ENCODE measurements at regions not wholly inside any gene's neighbourhood (a gene's known extent, or its start where the extent isn't known, plus 50 kb on each side); places are given as distances from the start of the nearest gene placed in this dataset.
"Not testable (repeated sequence)": the region's sequence is repeated elsewhere in the genome, so short reads cannot be mapped to it uniquely, and the experiment has no call there.

- DNase-seq = no peak
Measured at GRCh38 chr6:48417927-48418326, 306.9 kb upstream of the PTCHD4 start.

GRCh38 chr6:48412656-48413055, 301.7 kb upstream of the PTCHD4 start:
- no peak for DNase-seq

GRCh38 chr6:48404927-48405326, 293.9 kb upstream of the PTCHD4 start:
- DNase-seq = no peak

GRCh38 chr6:48403587-48403986, 292.6 kb upstream of the PTCHD4 start:
- DNase-seq = no peak

GRCh38 chr6:48401016-48401415, 290.0 kb upstream of the PTCHD4 start:
- DNase-seq = no peak

- DNase-seq = no peak
Measured at GRCh38 chr6:48397887-48398286, 286.9 kb upstream of the PTCHD4 start.

GRCh38 chr6:48389146-48390043, 278.4 kb upstream of the PTCHD4 start:
- no peak for DNase-seq

GRCh38 chr6:48388044-48388443, 277.0 kb upstream of the PTCHD4 start:
- DNase-seq = no peak

GRCh38 chr6:48378884-48379407, 267.9 kb upstream of the PTCHD4 start:
- DNase-seq = no peak

GRCh38 chr6:48377115-48377514, 266.1 kb upstream of the PTCHD4 start:
- DNase-seq = no peak

GRCh38 chr6:48371226-48371625, 260.2 kb upstream of the PTCHD4 start:
- not testable (repeated sequence) for DNase-seq

GRCh38 chr6:48369100-48369499, 258.1 kb upstream of the PTCHD4 start:
- no peak for DNase-seq

GRCh38 chr6:48325701-48326100, 214.7 kb upstream of the PTCHD4 start:
- no peak for DNase-seq

GRCh38 chr6:48318670-48319069, 207.7 kb upstream of the PTCHD4 start:
- no peak for DNase-seq

- no peak for DNase-seq
Measured at GRCh38 chr6:48315915-48316314, 204.9 kb upstream of the PTCHD4 start.

- no peak for DNase-seq
Measured at GRCh38 chr6:48315051-48315719, 204.2 kb upstream of the PTCHD4 start.

- DNase-seq = no peak
Measured at GRCh38 chr6:48311301-48311700, 200.3 kb upstream of the PTCHD4 start.

GRCh38 chr6:48307573-48307972, 196.6 kb upstream of the PTCHD4 start:
- DNase-seq = no peak

- no peak for DNase-seq
Measured at GRCh38 chr6:48290595-48290994, 179.6 kb upstream of the PTCHD4 start.

GRCh38 chr6:48289841-48290240, 178.8 kb upstream of the PTCHD4 start:
- DNase-seq = no peak

- no peak for DNase-seq
Measured at GRCh38 chr6:48281217-48281616, 170.2 kb upstream of the PTCHD4 start.

GRCh38 chr6:48280035-48280620, 169.1 kb upstream of the PTCHD4 start:
- no peak for DNase-seq

All from hypothalamus (tissue), 51 donors.